ENCODE measurements at regions not wholly inside any gene's neighbourhood (a gene's known extent, or its start where the extent isn't known, plus 50 kb on each side); places are given as distances from the start of the nearest gene placed in this dataset.

- in situ Hi-C loops (cut with HindIII; ENCODE audit: low sequenced_read_pairs), result no loop called here
- no peak for DNase-seq (ENCODE audit: low read depth, low spot score)
- no peak overlapping the region for H3K4me3 ChIP-seq (ENCODE audit: low read depth, low read length)
- TF ChIP-seq CTCF (IDR thresholded peaks at IDR 0.05; ENCODE audit: low read depth, low read length), result no peak
These were observed 51.7 kb upstream of the COL13A1 start for GRCh38 chr10:69750011-69750373.

- no peak for DNase-seq (ENCODE audit: low read depth, low spot score)
- in situ Hi-C loops (cut with HindIII; ENCODE audit: low sequenced_read_pairs), result no loop called here
- TF ChIP-seq CTCF (IDR thresholded peaks at IDR 0.05; ENCODE audit: low read depth, low read length), result no peak
- no peak overlapping the region for H3K4me3 ChIP-seq (ENCODE audit: low read depth, low read length)
These were observed 51.0 kb upstream of the COL13A1 start for GRCh38 chr10:69750725-69751124.

- no peak for TF ChIP-seq CTCF (IDR thresholded peaks at IDR 0.05; ENCODE audit: low read depth, low read length)
- in situ Hi-C loops (cut with HindIII; ENCODE audit: low sequenced_read_pairs), result no loop called here
These were observed 50.5 kb upstream of the COL13A1 start for GRCh38 chr10:69751214-69751613.

More at GRCh38 chr10:69751214-69751613, 50.5 kb upstream of the COL13A1 start:
- H3K4me3 ChIP-seq (ENCODE audit: low read depth, low read length), result no peak overlapping the region
- no peak for DNase-seq (ENCODE audit: low read depth, low spot score)

All from astrocyte of the spinal cord (primary cell).